ENCODE measurements at regions not wholly inside any gene's neighbourhood (a gene's known extent, or its start where the extent isn't known, plus 50 kb on each side); places are given as distances from the start of the nearest gene placed in this dataset.

DNA sequence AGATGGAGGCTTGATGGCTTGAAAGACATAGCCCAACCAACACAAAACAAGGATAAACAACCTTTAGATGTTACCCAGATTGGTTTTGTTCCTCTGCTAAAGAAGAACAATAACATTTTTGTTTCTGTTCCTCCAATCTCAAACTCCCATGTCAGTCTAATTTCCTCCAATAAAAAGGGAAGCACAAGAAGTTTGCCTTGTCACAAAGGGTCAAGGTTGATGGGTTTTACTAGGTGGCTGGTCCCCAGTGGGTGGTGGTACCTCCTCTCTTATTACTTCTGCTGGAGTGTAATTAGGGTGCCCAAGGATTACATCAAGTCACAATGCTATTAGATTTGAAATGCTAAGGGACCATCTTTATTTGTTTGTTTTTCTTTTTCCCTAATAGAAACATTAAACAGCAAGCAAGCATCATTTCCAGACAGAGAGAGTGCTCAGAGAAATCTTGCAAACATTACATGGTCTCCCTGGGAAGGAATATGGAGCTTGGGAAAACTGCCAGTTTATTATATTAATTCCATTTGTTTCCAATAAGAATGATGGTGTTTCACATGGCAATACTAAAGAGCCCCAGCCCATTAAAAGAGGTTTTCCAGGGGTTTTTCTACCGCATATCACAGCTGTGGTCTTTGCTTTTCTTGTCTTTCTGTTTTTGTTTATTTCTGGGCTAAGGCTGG is 78.3 kb upstream of the AOAH start:
- no peak overlapping the region for H3K4me3 ChIP-seq
- DNase-seq (no peak), ATAC-seq (no peak)
- no peak overlapping the region for H3K27ac ChIP-seq
- no peaks in the 10 kb centered on the region for H3K9me3 ChIP-seq
- H3K4me1 ChIP-seq = no peaks in the 10 kb centered on the region
- H3K36me3 ChIP-seq = no peaks in the 10 kb centered on the region
- TF ChIP-seq, protein P1, sequence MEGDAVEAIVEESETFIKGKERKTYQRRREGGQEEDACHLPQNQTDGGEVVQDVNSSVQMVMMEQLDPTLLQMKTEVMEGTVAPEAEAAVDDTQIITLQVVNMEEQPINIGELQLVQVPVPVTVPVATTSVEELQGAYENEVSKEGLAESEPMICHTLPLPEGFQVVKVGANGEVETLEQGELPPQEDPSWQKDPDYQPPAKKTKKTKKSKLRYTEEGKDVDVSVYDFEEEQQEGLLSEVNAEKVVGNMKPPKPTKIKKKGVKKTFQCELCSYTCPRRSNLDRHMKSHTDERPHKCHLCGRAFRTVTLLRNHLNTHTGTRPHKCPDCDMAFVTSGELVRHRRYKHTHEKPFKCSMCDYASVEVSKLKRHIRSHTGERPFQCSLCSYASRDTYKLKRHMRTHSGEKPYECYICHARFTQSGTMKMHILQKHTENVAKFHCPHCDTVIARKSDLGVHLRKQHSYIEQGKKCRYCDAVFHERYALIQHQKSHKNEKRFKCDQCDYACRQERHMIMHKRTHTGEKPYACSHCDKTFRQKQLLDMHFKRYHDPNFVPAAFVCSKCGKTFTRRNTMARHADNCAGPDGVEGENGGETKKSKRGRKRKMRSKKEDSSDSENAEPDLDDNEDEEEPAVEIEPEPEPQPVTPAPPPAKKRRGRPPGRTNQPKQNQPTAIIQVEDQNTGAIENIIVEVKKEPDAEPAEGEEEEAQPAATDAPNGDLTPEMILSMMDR (IDR thresholded peaks at IDR 0.05) = no peak
- H3K27me3 ChIP-seq = no peaks in the 10 kb centered on the region
- intact Hi-C loops (cut with DNase I) = no loop called here

DNA sequence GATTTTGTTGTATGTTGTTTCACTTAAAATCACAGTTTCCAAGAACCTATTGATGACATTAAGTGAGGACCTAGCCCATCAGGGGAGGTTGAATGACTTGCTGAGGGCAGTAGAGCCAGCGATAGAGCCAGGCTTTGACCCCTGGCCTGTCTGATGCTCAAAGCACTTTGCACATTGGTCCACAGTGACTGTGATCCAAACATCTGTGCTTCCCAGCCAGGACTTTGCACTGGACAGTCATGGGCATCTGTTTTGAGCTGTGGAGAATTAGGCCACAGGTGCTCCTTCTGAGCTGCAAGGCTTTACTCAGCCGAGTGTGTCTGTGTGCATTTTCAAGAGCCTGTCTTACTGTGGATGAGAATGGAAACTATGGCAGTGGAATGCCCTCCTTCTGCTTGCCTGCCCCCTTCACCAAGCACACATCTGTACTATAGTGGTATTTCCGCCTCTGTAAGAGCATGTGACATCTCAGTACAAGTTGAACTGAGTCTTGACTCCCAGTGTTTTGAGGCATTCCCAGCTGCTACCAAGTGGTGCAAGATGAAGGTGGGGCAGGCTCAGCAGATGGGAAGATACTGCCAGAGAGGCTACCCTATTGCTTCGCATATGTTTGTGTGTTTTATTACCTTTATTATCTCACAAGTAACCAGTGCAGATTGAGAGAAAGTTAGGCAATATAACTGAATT is 72.7 kb upstream of the AOAH start:
- Histone ChIP-seq H3K27me3 (no peaks in the 10 kb centered on the region), H3K27ac (no peak overlapping the region), H3K4me1 (no peaks in the 10 kb centered on the region), H3K4me3 (no peak overlapping the region), H3K36me3 (no peaks in the 10 kb centered on the region), H3K9me3 (no peaks in the 10 kb centered on the region)
- no peak for DNase-seq
- TF ChIP-seq, protein P1 (IDR thresholded peaks at IDR 0.05) = no peak
- no peak for ATAC-seq
- intact Hi-C loops (cut with DNase I) = no loop called here

DNA sequence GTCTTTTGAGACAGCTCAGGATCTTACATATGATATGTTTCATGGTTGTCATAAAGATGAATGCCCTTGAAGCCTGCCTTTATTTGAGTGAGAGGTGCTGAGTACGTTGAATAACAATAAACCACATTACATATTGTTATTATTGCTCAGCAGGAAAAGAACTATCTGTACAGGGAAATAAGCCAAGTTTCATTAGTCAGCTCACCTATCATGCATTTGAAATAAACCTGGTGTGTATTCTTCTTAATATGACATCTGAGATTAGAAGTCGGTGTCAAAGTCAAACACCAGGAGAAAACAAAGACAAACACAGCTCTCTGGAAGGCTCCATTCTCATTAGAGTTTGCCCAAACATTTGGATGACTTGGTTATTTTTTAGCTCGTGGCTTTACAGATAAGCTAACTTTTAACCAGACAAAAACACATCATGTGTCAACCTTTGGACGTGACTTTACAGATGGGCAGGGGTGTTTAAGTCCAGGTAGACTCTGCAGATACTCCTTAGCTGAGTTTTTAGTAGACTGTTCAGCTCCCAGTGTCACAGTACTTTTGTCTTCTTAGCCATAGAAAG is 71.2 kb upstream of the AOAH start:
- Histone ChIP-seq H3K27me3 (no peaks in the 10 kb centered on the region), H3K27ac (no peak overlapping the region), H3K4me3 (no peak overlapping the region), H3K4me1 (no peaks in the 10 kb centered on the region), H3K36me3 (no peaks in the 10 kb centered on the region), H3K9me3 (no peaks in the 10 kb centered on the region)
- TF ChIP-seq, protein P1 (IDR thresholded peaks at IDR 0.05) = no peak
- ATAC-seq (no peak), DNase-seq (no peak)
- intact Hi-C loops (cut with DNase I) = no loop called here

DNA sequence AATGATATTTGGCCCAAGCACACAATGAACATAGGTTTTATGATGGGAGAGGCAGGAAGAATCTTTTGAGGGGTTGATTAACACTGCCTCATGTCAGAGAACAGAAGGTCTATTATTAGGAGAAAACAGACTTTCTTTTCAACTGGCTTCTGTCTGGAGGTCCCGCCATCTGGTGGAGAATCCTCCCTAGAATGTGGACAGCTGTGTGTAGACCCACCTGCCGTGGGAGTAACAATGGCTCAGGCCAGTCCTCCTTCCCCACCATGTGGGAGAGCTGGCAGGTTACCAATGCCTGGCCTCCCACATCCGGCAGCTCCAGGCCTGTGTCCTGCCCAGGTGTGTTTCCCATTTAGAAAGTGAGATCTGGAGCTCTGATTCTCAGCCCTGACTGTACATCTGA is 70.4 kb upstream of the AOAH start:
- DNase-seq (no peak), ATAC-seq (no peak)
- TF ChIP-seq, protein P1 (IDR thresholded peaks at IDR 0.05) = no peak
- Histone ChIP-seq H3K36me3 (no peaks in the 10 kb centered on the region), H3K27me3 (no peaks in the 10 kb centered on the region), H3K9me3 (no peaks in the 10 kb centered on the region), H3K4me3 (no peak overlapping the region), H3K4me1 (no peaks in the 10 kb centered on the region), H3K27ac (no peak overlapping the region)
- intact Hi-C loops (cut with DNase I) = no loop called here

DNA sequence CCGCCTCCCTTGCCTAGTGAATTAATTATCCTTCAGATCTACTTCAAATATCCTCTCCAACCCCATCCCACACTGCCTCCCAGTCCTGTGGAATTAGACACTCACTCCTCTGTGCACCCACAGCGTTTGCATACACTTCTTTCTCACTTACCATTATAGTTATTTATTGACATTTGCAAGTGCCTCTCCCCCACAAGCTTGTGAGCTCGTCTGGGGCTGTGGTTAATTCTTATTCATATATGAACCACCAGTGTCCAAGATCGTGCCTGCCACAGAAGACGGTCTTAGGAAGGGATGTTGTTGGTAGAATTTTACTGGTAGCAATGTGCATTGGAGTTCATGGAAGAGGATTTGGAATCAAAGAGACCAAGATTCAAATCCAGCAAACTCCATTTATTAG is 68.1 kb upstream of the AOAH start:
- ATAC-seq (no peak), DNase-seq (no peak)
- TF ChIP-seq, protein P1 (IDR thresholded peaks at IDR 0.05) = no peak
- Histone ChIP-seq H3K9me3 (no peaks in the 10 kb centered on the region), H3K27me3 (no peaks in the 10 kb centered on the region), H3K4me3 (no peak overlapping the region), H3K4me1 (no peaks in the 10 kb centered on the region), H3K36me3 (no peaks in the 10 kb centered on the region), H3K27ac (no peak overlapping the region)
- intact Hi-C loops (cut with DNase I) = no loop called here
